CD4-positive, alpha-beta T cell (primary cell): ENCODE measurements at regions not wholly inside any gene's neighbourhood (a gene's known extent, or its start where the extent isn't known, plus 50 kb on each side); places are given as distances from the start of the nearest gene placed in this dataset.

Experiments used
- ATAC-seq: fragments of 200-7000 bp; cut with Tn5 transposase; one replicate; pipeline ENCODE4 v1.10.0; 2022; ENCODE audit warnings: mild to moderate bottlenecking; ENCODE audit not compliant: poor library complexity
- CTCF ChIA-PET: fragments of 350-600 bp; sonication (Branson Sonifier 250); formaldehyde crosslinking; loops from one replicate; lab custom pipeline; 2021; ENCODE audit warnings: antibody characterized with exemption, inconsistent platforms; lab: Charles Lee
- POLR2A ChIA-PET: fragments of 350-600 bp; sonication (Branson Sonifier 250); formaldehyde crosslinking; loops from one replicate; lab custom pipeline; 2021; ENCODE audit warnings: antibody characterized with exemption, inconsistent platforms; lab: Charles Lee
- DNase-seq, 14 experiments: peaks; one replicate each; pipeline ENCODE4 v3.0.0-alpha.2; 2013 to 2020; ENCODE audit warnings: mixed read lengths in 2 of 14
- H3K27ac ChIP-seq, 2 donors: one replicate each; pipeline versions ENCODE4 v1.5.1 to v1.7.0; 2013; ENCODE audit warnings: low read length in 2 of 2, low read depth in 1 of 2, mild to moderate bottlenecking in 1 of 2
- H3K27me3 ChIP-seq, 2 experiments: 1 replicate in 1 of 2; 2 replicates in 1 of 2; pipeline versions ENCODE4 v1.6.1 to v1.7.0; 2013; ENCODE audit warnings: low read length in 2 of 2, control low read depth in 1 of 2, mild to moderate bottlenecking in 1 of 2, moderate library complexity in 1 of 2; ENCODE audit not compliant: insufficient read depth in 2 of 2, control insufficient read depth in 1 of 2
- H3K36me3 ChIP-seq: one replicate; pipeline ENCODE4 v1.6.1; 2013; ENCODE audit warnings: low read length, control low read depth; ENCODE audit not compliant: insufficient read depth
- H3K4me1 ChIP-seq: one replicate; pipeline ENCODE4 v1.6.1; 2013; ENCODE audit warnings: low read length, control low read depth; ENCODE audit not compliant: insufficient read depth
- H3K4me3 ChIP-seq: one replicate; pipeline ENCODE4 v1.5.1; 2013; ENCODE audit warnings: mild to moderate bottlenecking, low read length, moderate library complexity
- H3K9me3 ChIP-seq, 2 experiments: 1 replicate in 1 of 2; 2 replicates in 1 of 2; pipeline versions ENCODE4 v1.6.1 to v1.7.0; 2013; ENCODE audit warnings: low read length in 2 of 2, mild to moderate bottlenecking in 2 of 2, control low read depth in 1 of 2, moderate library complexity in 1 of 2; ENCODE audit not compliant: control insufficient read depth in 1 of 2, insufficient read depth in 1 of 2
- H3K27ac Mint-ChIP-seq: one replicate; pipeline ENCODE4 v1.8.0; 2020; ENCODE audit warnings: mixed read lengths
- H3K27me3 Mint-ChIP-seq: one replicate; pipeline ENCODE4 v1.8.0; 2021; ENCODE audit warnings: mixed read lengths
- H3K36me3 Mint-ChIP-seq: one replicate; pipeline ENCODE4 v1.8.0; 2021; ENCODE audit warnings: low read depth, mixed read lengths
- H3K4me1 Mint-ChIP-seq: one replicate; pipeline ENCODE4 v1.8.0; 2021; ENCODE audit warnings: low read depth, mixed read lengths
- H3K4me3 Mint-ChIP-seq: one replicate; pipeline ENCODE4 v1.8.0; 2020; ENCODE audit warnings: mild to moderate bottlenecking, mixed read lengths
- H3K9me3 Mint-ChIP-seq: one replicate; pipeline ENCODE4 v1.8.0; 2020; ENCODE audit warnings: mixed read lengths
- CTCF ChIP-seq: fragments of 200-600 bp; IDR thresholded peaks from one replicate; pipeline ENCODE4 v1.8.0; 2022; ENCODE audit warnings: antibody characterized with exemption, mild to moderate bottlenecking
- intact Hi-C, 2 experiments: fragments of 100-400 bp; cut with DNase I in 1 of 2; cut with micrococcal nuclease in 1 of 2; formaldehyde crosslinking; loops; one replicate each; pipeline versions ENCODE4 v1.15.1 to v1.9.0; 2023 to 2025; cut with DNase I, micrococcal nuclease

GRCh38 chr1:170291516-170291915 is 145.8 kb downstream of the NTMT2 start:
- POLR2A ChIA-PET = no interaction called here
- Histone ChIP-seq H3K4me3 (no peak overlapping the region), H3K27ac (no peak overlapping the region), H3K9me3 (no peaks in the 10 kb centered on the region), H3K27me3 (no peaks in the 10 kb centered on the region), H3K36me3 (no peaks in the 10 kb centered on the region), H3K4me1 (no peaks in the 10 kb centered on the region)
- ATAC-seq (no peak), DNase-seq (no peak)
- CTCF ChIA-PET = no interaction called here
- no peak for TF ChIP-seq CTCF
- H3K36me3 Mint-ChIP-seq = no peaks in the 10 kb centered on the region
- intact Hi-C loops = no loop called here
- no peak overlapping the region for H3K27ac Mint-ChIP-seq
- peaks cover 6% of the 10 kb centered on the region for H3K27me3 Mint-ChIP-seq
- H3K4me1 Mint-ChIP-seq = no peaks in the 10 kb centered on the region
- no peak overlapping the region for H3K4me3 Mint-ChIP-seq
- peaks cover 3% of the 10 kb centered on the region for H3K9me3 Mint-ChIP-seq

GRCh38 chr1:170296211-170296610 is 150.5 kb downstream of the NTMT2 start:
- Mint-ChIP-seq H3K9me3 (peaks cover 5% of the 10 kb centered on the region), H3K36me3 (no peaks in the 10 kb centered on the region), H3K27me3 (peaks cover 4% of the 10 kb centered on the region), H3K4me3 (no peak overlapping the region), H3K27ac (no peak overlapping the region), H3K4me1 (no peaks in the 10 kb centered on the region)
- Histone ChIP-seq H3K9me3 (no peaks in the 10 kb centered on the region), H3K4me3 (no peak overlapping the region), H3K27ac (no peak overlapping the region), H3K4me1 (no peaks in the 10 kb centered on the region), H3K27me3 (no peaks in the 10 kb centered on the region), H3K36me3 (no peaks in the 10 kb centered on the region)
- CTCF ChIA-PET = no interaction called here
- intact Hi-C loops = no loop called here
- TF ChIP-seq CTCF = no peak
- DNase-seq = no peak
- POLR2A ChIA-PET = no interaction called here
- no peak for ATAC-seq

DNA sequence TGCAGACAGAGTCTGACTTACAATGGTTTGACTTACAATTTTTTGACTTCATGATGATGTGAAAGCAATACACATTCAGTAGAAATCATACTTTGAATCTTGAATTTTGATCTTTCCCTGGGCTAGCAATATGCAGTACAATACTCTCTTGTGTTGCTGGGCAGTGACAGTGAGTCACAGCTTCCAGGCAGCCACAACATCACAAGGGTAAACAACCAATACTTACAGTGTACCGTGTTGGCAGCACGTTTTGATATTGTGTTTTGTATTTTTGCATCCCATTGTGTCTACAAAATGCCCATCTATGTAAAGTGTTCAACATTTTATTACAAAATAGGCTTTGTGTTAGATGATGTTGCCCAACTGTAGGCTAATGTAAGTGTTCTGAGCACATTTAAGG is 150.9 kb downstream of the NTMT2 start:
- Mint-ChIP-seq H3K27me3 (peaks cover 4% of the 10 kb centered on the region), H3K4me3 (no peak overlapping the region), H3K4me1 (no peaks in the 10 kb centered on the region), H3K9me3 (peaks cover 5% of the 10 kb centered on the region), H3K36me3 (no peaks in the 10 kb centered on the region), H3K27ac (no peak overlapping the region)
- ATAC-seq (no peak), DNase-seq (no peak)
- Histone ChIP-seq H3K4me1 (no peaks in the 10 kb centered on the region), H3K27me3 (no peaks in the 10 kb centered on the region), H3K4me3 (no peak overlapping the region), H3K36me3 (no peaks in the 10 kb centered on the region), H3K27ac (no peak overlapping the region), H3K9me3 (no peaks in the 10 kb centered on the region)
- intact Hi-C loops = no loop called here
- CTCF ChIA-PET = no interaction called here
- no peak for TF ChIP-seq CTCF
- POLR2A ChIA-PET = no interaction called here
